HCT116 (cell line): ENCODE measurements at regions not wholly inside any gene's neighbourhood (a gene's known extent, or its start where the extent isn't known, plus 50 kb on each side); places are given as distances from the start of the nearest gene placed in this dataset.
"Not testable (repeated sequence)": the region's sequence is repeated elsewhere in the genome, so short reads cannot be mapped to it uniquely, and the experiment has no call there.

Experiments used
- CTCF ChIP-seq, 3 experiments: fragments of 200-600 bp in 1 of 3; sonication (generic) in 1 of 3; IDR thresholded peaks in 2 of 3; conservative IDR thresholded peaks in 1 of 3; 2 replicates each; pipeline ENCODE4 v1.5.1; 2012 to 2017; ENCODE audit warnings: low read depth in 2 of 3, low read length in 2 of 3, antibody characterized with exemption in 1 of 3, borderline replicate concordance in 1 of 3, control low read depth in 1 of 3, mild to moderate bottlenecking in 1 of 3, mixed read lengths in 1 of 3, mixed run types in 1 of 3, moderate library complexity in 1 of 3; ENCODE audit not compliant: insufficient read depth in 1 of 3
- EZH2 ChIP-seq: fragments of 200-600 bp; sonication (generic); IDR thresholded peaks from 2 replicates; pipeline ENCODE4 v1.6.1; 2017; ENCODE audit warnings: antibody characterized with exemption, mixed run types
- MAX ChIP-seq: IDR thresholded peaks from 2 replicates; pipeline ENCODE4 v1.6.1; 2012
- RAD21 ChIP-seq: IDR thresholded peaks from 2 replicates; pipeline ENCODE4 v1.6.1; 2012; ENCODE audit warnings: low read depth, mild to moderate bottlenecking
- TCF7L2 ChIP-seq: IDR thresholded peaks from 2 replicates; pipeline ENCODE4 v1.7.0; 2011; ENCODE audit warnings: borderline replicate concordance, inconsistent platforms; ENCODE audit not compliant: insufficient read depth, insufficient read length; ENCODE audit errors: extremely low read depth
- YY1 ChIP-seq: IDR thresholded peaks from 2 replicates; pipeline ENCODE4 v1.6.1; 2011; ENCODE audit warnings: low read length, low read depth, moderate library complexity, mild to moderate bottlenecking; ENCODE audit not compliant: insufficient replicate concordance; ENCODE audit errors: extremely low read depth
- ZBTB33 ChIP-seq: IDR thresholded peaks from 2 replicates; pipeline ENCODE4 v1.6.1; 2011; ENCODE audit warnings: mild to moderate bottlenecking, low read length, moderate library complexity; ENCODE audit not compliant: insufficient replicate concordance; ENCODE audit errors: extremely low read depth

GRCh38 chr16:21542075-21542474 is 57.3 kb upstream of the METTL9 start:
- not testable (repeated sequence) for TF ChIP-seq CTCF (IDR thresholded peaks at IDR 0.05 in 2 of 3, conservative IDR thresholded peaks at IDR 0.05 in 1 of 3; ENCODE audit: borderline replicate concordance in 1 of 3, insufficient read depth in 1 of 3, low read depth in 2 of 3, low read length in 2 of 3); TCF7L2; MAX; YY1; ZBTB33; RAD21; EZH2
